HG03469 (cell line): ENCODE measurements at regions not wholly inside any gene's neighbourhood (a gene's known extent, or its start where the extent isn't known, plus 50 kb on each side); places are given as distances from the start of the nearest gene placed in this dataset.
"Not testable (repeated sequence)": the region's sequence is repeated elsewhere in the genome, so short reads cannot be mapped to it uniquely, and the experiment has no call there.

Source experiments
- ATAC-seq: cut with Tn5 transposase; IDR thresholded peaks from one replicate; pipeline ENCODE4 v1.9.1; 2021; ENCODE audit warnings: mild to moderate bottlenecking, moderate library complexity, moderate number of reproducible peaks; ENCODE audit not compliant: unreplicated experiment

DNA sequence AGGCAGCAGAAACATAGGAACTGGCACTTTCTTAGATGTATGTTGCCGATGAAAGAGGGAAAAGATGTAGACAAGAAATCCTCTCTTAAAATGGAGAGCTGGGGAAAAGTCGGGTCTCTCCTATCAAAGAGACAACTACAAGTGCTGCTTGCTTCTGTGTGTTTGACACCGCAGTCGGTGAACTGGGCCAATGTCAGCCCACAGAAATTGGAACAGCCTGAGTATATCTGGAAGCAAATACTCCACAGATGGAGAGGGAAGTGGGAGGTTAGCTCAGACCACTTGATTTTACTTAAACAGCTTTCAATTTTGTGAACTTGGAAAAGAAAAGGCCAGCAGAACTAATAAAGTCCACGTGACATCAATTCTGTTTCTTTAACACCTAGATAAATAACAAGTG is 230.9 kb upstream of the FAT1 start:
- ATAC-seq, result no peak

DNA sequence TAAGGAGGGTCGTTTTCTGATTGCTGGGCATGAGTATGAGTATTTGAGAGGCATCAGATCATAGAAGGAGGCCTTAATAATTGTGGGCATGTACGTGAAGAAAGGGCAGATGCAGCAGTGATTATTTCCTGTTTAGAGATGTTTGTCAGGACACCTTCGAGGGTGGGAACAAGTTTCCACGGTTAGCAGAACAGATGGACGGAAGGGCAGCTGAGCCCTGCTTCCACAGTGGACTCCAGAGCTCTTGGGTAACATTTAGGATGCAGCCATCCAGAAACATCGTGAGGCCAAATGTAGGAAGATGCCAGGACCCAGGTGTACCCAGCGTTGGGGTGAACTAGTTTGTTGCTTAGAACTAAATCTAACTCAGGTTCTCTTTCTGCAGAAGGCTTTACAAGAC is 231.3 kb upstream of the FAT1 start:
- ATAC-seq, result no peak

GRCh38 chr4:186957952-186958555 is 234.4 kb upstream of the FAT1 start:
- no peak for ATAC-seq

- ATAC-seq, result no peak
Observed at GRCh38 chr4:186958726-186959350, 235.2 kb upstream of the FAT1 start.

- no peak for ATAC-seq
Observed at GRCh38 chr4:186979961-186980745, 256.5 kb upstream of the FAT1 start.

GRCh38 chr4:186981161-186981560 is 257.5 kb upstream of the FAT1 start:
- ATAC-seq, result no peak

- ATAC-seq, result no peak
Observed at GRCh38 chr4:186982160-186982559, 258.5 kb upstream of the FAT1 start.

DNA sequence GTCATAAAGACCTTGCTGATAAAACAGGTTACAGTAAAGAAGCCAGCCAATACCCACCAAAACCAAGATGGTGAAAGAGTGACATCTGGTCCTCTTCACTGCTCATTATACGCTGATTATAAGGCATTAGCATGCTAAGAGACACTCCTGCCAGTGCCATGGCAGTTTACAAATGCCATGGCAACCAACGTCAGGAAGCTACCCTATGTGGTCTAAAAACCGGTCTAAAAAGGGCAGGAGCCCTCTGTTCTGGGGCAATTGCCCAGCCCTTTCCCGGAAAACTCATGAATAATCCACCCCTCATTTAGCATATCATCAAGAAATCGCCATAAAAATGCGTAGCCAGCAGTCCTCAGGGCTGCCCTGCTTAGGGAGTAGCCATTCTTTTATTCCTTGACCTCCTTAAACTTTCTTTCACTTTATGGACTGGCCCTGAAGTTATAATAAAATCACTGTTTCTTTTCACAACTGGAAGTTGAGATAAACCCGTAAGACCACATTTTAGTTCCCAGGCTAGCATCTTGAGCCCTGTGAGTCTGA is 260.5 kb upstream of the FAT1 start:
- no peak for ATAC-seq

DNA sequence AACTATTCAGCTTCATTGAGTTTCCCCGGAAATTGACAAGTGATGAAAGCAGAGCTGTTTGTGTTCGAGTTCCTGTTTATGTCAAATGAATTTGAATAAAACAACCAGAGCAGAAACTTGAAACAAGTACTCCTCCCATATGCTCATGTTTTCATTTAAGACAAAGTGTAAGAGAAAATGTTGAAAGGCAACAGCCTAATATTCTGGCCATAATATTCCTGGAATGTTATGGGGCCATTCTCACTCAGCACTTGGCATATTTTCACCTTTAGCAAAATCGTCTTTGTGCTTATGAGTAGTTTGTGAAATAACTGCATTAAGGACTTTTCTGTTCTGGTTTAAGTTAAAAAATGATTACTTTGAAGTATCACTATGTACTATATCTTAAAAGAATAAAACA is 276.0 kb upstream of the FAT1 start:
- ATAC-seq, result no peak

GRCh38 chr4:187000281-187000680 is 276.6 kb upstream of the FAT1 start:
- ATAC-seq, result no peak

DNA sequence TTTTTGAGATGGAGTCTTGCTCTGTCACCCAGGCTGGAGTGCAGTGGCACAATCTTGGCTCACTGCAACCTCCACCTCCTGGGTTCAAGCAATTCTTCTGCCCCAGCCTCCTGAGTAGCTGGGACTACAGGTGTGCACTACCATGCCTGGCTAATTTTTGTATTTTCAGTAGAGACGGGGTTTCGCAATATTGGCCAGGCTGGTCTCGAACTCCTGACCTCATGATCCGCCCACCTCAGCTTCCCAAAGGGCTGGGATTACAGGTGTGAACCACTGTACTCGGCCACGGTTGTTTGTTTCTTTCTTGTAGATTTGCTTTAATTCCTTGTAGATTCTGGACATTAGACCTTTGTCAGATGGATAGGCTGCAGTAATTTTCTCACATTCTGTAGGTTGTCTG is 278.5 kb upstream of the FAT1 start:
- ATAC-seq, result not testable (repeated sequence)

DNA sequence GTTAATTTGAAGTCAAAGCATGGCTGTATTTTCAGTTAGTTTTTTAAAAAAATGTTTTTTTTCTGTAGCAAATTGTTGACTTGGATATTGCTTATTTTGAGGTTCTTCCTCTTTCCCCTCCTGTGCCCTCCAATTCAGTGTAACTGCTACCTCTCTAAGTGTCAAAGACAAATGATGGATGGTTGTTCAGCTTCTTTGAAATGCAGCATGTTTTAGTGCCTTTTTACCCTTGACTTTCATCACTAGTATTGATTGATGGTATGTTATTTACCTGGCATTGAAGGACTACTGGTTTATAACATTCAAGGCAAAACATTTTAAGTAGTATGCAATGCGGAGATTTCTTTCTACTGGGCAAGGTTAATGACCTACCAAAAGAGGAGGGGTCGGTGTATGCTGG is 281.0 kb upstream of the FAT1 start:
- no peak for ATAC-seq

DNA sequence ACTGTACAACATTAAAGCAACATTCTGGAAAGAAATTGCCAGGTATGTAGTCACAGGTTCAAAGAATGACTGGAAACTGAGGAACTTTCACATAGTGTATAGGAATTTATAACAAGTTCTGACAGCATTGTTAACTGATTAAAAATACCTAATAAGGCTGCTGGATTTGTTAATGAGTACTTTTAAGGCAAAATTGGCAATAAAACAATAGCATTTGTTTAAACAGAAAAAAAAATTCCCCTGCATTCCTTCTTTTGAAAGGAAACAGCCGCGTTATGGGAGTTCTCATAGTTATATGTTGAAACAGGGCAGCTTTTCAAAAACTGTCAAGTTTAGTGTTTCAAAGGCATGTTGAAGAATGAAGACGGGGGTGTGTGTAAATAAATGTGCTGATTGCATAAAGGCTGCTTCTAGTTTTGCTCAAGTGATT is 282.5 kb upstream of the FAT1 start:
- ATAC-seq, result no peak

- no peak for ATAC-seq
Observed at GRCh38 chr4:187010052-187010451, 286.4 kb upstream of the FAT1 start.

GRCh38 chr4:187016101-187016500 is 292.4 kb upstream of the FAT1 start:
- no peak for ATAC-seq

DNA sequence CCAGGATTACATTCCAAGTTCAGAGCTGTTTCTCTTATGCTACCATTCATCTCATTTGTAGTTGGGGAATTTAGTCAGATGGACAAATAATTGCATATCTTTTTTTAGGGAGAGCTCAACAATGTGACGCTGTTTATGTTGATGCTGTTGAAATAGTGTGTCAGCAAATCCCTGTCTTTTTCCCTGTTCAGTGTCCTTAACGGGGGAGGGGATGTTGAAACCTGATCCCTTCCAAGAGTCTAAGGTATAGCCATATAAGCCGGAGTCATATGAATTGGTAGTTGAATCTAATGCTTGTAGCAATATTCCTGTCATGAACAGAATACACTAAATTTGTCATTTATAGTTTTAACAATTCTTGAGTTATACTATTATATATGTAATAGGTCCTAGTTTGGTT is 293.5 kb upstream of the FAT1 start:
- no peak for ATAC-seq

DNA sequence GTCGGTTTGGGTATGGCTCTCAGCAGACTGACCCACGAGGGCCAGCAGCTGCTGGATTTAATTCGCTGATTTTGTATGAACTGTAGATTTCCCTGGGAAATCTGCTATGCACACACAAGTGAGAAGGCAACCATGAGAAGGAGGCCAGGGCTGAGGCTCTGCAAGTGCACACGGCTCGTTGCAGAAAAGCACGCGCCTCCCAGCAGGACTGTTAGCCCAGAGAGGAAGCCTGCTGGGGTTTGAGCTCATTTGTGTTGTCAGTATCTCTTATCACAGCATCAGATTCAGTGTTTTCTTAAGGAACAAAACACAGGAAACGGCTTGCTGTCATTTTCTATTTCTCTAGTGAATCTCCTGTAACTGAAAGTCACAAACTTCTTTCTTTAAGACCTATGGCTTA is 296.2 kb upstream of the FAT1 start:
- no peak for ATAC-seq

DNA sequence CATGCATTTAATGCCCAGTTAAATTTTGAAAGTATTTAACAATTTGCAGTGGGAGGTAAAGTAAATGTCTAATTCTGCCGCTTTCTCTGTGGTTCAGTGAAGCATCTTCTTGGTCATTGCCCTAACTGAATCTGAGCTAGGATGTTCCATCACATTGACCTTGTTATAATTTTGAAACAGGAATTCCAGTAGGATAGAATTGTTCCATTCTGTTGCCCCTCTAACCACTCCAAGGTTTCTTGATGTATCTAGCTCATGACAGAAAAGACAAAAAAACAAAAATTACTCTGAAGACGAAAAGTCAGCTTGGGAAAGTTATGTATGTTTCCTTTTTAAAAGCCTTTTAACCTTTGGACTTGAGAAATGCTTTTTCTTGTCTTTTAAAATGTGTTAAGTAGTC is 297.0 kb upstream of the FAT1 start:
- no peak for ATAC-seq

- ATAC-seq, result no peak
Observed at GRCh38 chr4:187021436-187022205, 298.0 kb upstream of the FAT1 start.

DNA sequence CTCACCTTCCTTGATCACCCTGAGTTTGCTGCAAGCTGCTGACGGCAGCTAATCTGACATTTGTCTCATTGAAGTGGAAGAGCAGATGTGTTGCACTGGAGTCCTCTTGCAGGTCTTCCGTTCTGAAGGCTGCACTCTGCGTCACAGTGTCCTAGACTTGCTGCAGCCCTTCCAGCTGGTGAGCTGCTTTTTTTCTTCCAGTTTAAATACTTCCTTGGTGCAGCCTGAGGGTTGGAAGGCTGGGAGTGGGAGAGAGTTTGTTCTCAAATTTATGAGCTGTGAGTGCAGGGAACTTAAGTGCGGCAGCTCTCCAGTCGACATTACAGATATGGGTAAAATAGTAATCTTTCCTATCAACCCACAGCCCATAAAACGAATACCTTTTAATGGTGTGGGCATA is 303.6 kb upstream of the FAT1 start:
- no peak for ATAC-seq

- ATAC-seq, result no peak
Observed at GRCh38 chr4:187042251-187042650, 318.6 kb upstream of the FAT1 start.
